ENCODE measurements at regions not wholly inside any gene's neighbourhood (a gene's known extent, or its start where the extent isn't known, plus 50 kb on each side); places are given as distances from the start of the nearest gene placed in this dataset.

GRCh38 chr14:98888927-98889835 is 382.8 kb downstream of the BCL11B start:
- DNase-seq (ENCODE audit: low spot score): no peak

- no peak for DNase-seq (ENCODE audit: low spot score)
Observed at GRCh38 chr14:98889836-98890185, 382.2 kb downstream of the BCL11B start.

GRCh38 chr14:98890556-98891340 is 381.2 kb downstream of the BCL11B start:
- no peak for DNase-seq (ENCODE audit: low spot score)

GRCh38 chr14:98893675-98894074 is 378.3 kb downstream of the BCL11B start:
- no peak for DNase-seq (ENCODE audit: low spot score)

- no peak for DNase-seq (ENCODE audit: low spot score)
Observed at GRCh38 chr14:98894600-98894999, 377.4 kb downstream of the BCL11B start.

- no peak for DNase-seq (ENCODE audit: low spot score)
Observed at GRCh38 chr14:98896449-98896848, 375.5 kb downstream of the BCL11B start.

- no peak for DNase-seq (ENCODE audit: low spot score)
Observed at GRCh38 chr14:98897605-98898309, 374.2 kb downstream of the BCL11B start.

GRCh38 chr14:98899441-98899840 is 372.6 kb downstream of the BCL11B start:
- DNase-seq (ENCODE audit: low spot score): no peak

GRCh38 chr14:98900236-98900635 is 371.8 kb downstream of the BCL11B start:
- DNase-seq (ENCODE audit: low spot score): no peak

GRCh38 chr14:98900798-98901197 is 371.2 kb downstream of the BCL11B start:
- no peak for DNase-seq (ENCODE audit: low spot score)

GRCh38 chr14:98901511-98902205 is 370.3 kb downstream of the BCL11B start:
- no peak for DNase-seq (ENCODE audit: low spot score)

- DNase-seq (ENCODE audit: low spot score): no peak
Observed at GRCh38 chr14:98903371-98903770, 368.6 kb downstream of the BCL11B start.

GRCh38 chr14:98904677-98905076 is 367.3 kb downstream of the BCL11B start:
- no peak for DNase-seq (ENCODE audit: low spot score)

- DNase-seq (ENCODE audit: low spot score): peak; percentile 62
Observed at GRCh38 chr14:98906123-98906995, 365.6 kb downstream of the BCL11B start.

- no peak for DNase-seq (ENCODE audit: low spot score)
Observed at GRCh38 chr14:98907271-98907670, 364.7 kb downstream of the BCL11B start.

- no peak for DNase-seq (ENCODE audit: low spot score)
Observed at GRCh38 chr14:98908050-98908449, 363.9 kb downstream of the BCL11B start.

GRCh38 chr14:98909251-98909944 is 362.6 kb downstream of the BCL11B start:
- DNase-seq (ENCODE audit: low spot score): peak; percentile 52

GRCh38 chr14:98910061-98910460 is 361.9 kb downstream of the BCL11B start:
- DNase-seq (ENCODE audit: low spot score): no peak

- no peak for DNase-seq (ENCODE audit: low spot score)
Observed at GRCh38 chr14:98912655-98913054, 359.3 kb downstream of the BCL11B start.

GRCh38 chr14:98913967-98914650 is 357.9 kb downstream of the BCL11B start:
- DNase-seq (ENCODE audit: low spot score): no peak

All from AG08395 (cell line).